Astrocyte of the cerebellum (primary cell): ENCODE measurements at regions not wholly inside any gene's neighbourhood (a gene's known extent, or its start where the extent isn't known, plus 50 kb on each side); places are given as distances from the start of the nearest gene placed in this dataset.

ENCODE experiments used
- DNase-seq: peaks from one replicate; pipeline ENCODE4 v3.0.0-alpha.2; 2011; ENCODE audit warnings: low read depth
- H3K4me3 ChIP-seq: 2 replicates; pipeline ENCODE4 v1.5.1; 2011; ENCODE audit warnings: mild to moderate bottlenecking, low read depth, low read length, moderate library complexity
- CTCF ChIP-seq: IDR thresholded peaks from 2 replicates; pipeline ENCODE4 v1.5.1; 2012; ENCODE audit warnings: low read length, low read depth, moderate library complexity, mild to moderate bottlenecking; ENCODE audit errors: missing control alignments
- in situ Hi-C: cut with HindIII; loops from 2 replicates; pipeline ENCODE4 v1.10.0; 2017; ENCODE audit warnings: low sequenced_read_pairs

- no peak for DNase-seq
- in situ Hi-C loops = no loop called here
- no peak for TF ChIP-seq CTCF
- no peak overlapping the region for H3K4me3 ChIP-seq
These were observed 140.5 kb downstream of the INHBB start for GRCh38 chr2:120486441-120486840.

- H3K4me3 ChIP-seq = no peak overlapping the region
- TF ChIP-seq CTCF = no peak
- no peak for DNase-seq
- in situ Hi-C loops = no loop called here
These were observed 141.0 kb downstream of the INHBB start for GRCh38 chr2:120486946-120487345.

- in situ Hi-C loops = no loop called here
- no peak for TF ChIP-seq CTCF
- DNase-seq = no peak
- no peak overlapping the region for H3K4me3 ChIP-seq
These were observed 142.6 kb downstream of the INHBB start for GRCh38 chr2:120488531-120488930.

GRCh38 chr2:120489023-120489422, 143.1 kb downstream of the INHBB start:
- H3K4me3 ChIP-seq = no peak overlapping the region
- TF ChIP-seq CTCF = no peak
- in situ Hi-C loops = no loop called here
- no peak for DNase-seq

- in situ Hi-C loops = no loop called here
- DNase-seq = no peak
- TF ChIP-seq CTCF = no peak
- no peak overlapping the region for H3K4me3 ChIP-seq
These were observed 144.3 kb downstream of the INHBB start for GRCh38 chr2:120490091-120490798.

- in situ Hi-C loops = no loop called here
These were observed 145.2 kb downstream of the INHBB start for GRCh38 chr2:120491111-120491625.

More at GRCh38 chr2:120491111-120491625, 145.2 kb downstream of the INHBB start:
- TF ChIP-seq CTCF = no peak
- no peak for DNase-seq
- no peak overlapping the region for H3K4me3 ChIP-seq
